H9 (cell line): ENCODE measurements at regions not wholly inside any gene's neighbourhood (a gene's known extent, or its start where the extent isn't known, plus 50 kb on each side); places are given as distances from the start of the nearest gene placed in this dataset.

Experiments
- DNase-seq: peaks from one replicate; pipeline ENCODE4 v3.0.0-alpha.2; 2017
- H2AFZ ChIP-seq: one replicate; pipeline ENCODE4 v1.6.1; 2013; ENCODE audit warnings: mild to moderate bottlenecking, low read length, control low read depth, moderate library complexity
- H2AK5ac ChIP-seq: 2 replicates; pipeline ENCODE4 v1.6.1; 2013; ENCODE audit warnings: low read length, control low read depth, mixed read lengths; ENCODE audit not compliant: insufficient read length
- H2BK120ac ChIP-seq: one replicate; pipeline ENCODE4 v1.6.1; 2013; ENCODE audit warnings: low read depth, mild to moderate bottlenecking, low read length, control low read depth, inconsistent platforms; ENCODE audit not compliant: poor library complexity, severe bottlenecking
- H2BK12ac ChIP-seq: 2 replicates; pipeline ENCODE4 v1.6.1; 2013; ENCODE audit warnings: low read length, control low read depth, mixed read lengths, low read depth; ENCODE audit not compliant: insufficient read length
- H2BK15ac ChIP-seq: 2 replicates; pipeline ENCODE4 v1.6.1; 2013; ENCODE audit warnings: low read depth, low read length, control low read depth
- H2BK20ac ChIP-seq: one replicate; pipeline ENCODE4 v1.6.1; 2013; ENCODE audit warnings: low read depth, mild to moderate bottlenecking, low read length, control low read depth, inconsistent platforms; ENCODE audit not compliant: poor library complexity, severe bottlenecking
- H2BK5ac ChIP-seq: 2 replicates; pipeline ENCODE4 v1.6.1; 2013; ENCODE audit warnings: low read length, control low read depth, mixed read lengths; ENCODE audit not compliant: insufficient read length
- H3K14ac ChIP-seq: 2 replicates; pipeline ENCODE4 v1.6.1; 2013; ENCODE audit warnings: low read length, control low read depth; ENCODE audit not compliant: insufficient read depth
- H3K18ac ChIP-seq: 2 replicates; pipeline ENCODE4 v1.6.1; 2013; ENCODE audit warnings: low read depth, mild to moderate bottlenecking, mixed read lengths, low read length, control low read depth; ENCODE audit not compliant: insufficient read length
- H3K23ac ChIP-seq: 2 replicates; pipeline ENCODE4 v1.6.1; 2013; ENCODE audit warnings: low read length, control low read depth, mixed read lengths, low read depth; ENCODE audit not compliant: insufficient read length
- H3K23me2 ChIP-seq: 2 replicates; pipeline ENCODE4 v1.6.1; 2013; ENCODE audit warnings: low read depth, mild to moderate bottlenecking, mixed read lengths, low read length, control low read depth; ENCODE audit not compliant: insufficient read length, poor library complexity, severe bottlenecking
- H3K27ac ChIP-seq: 2 replicates; pipeline ENCODE4 v1.5.1; 2013; ENCODE audit warnings: low read length, control low read depth, mixed read lengths, low read depth; ENCODE audit not compliant: insufficient read length
- H3K27me3 ChIP-seq: 2 replicates; pipeline ENCODE4 v1.6.1; 2013; ENCODE audit warnings: low read length, control low read depth, inconsistent platforms; ENCODE audit not compliant: insufficient read depth
- H3K4ac ChIP-seq: 2 replicates; pipeline ENCODE4 v1.6.1; 2013; ENCODE audit warnings: low read depth, mild to moderate bottlenecking, control low read depth, inconsistent platforms, low read length, moderate library complexity
- H3K4me1 ChIP-seq: 2 replicates; pipeline ENCODE4 v1.6.1; 2013; ENCODE audit warnings: low read length, control low read depth, inconsistent platforms; ENCODE audit not compliant: insufficient read depth
- H3K4me2 ChIP-seq: 2 replicates; pipeline ENCODE4 v1.6.1; 2013; ENCODE audit warnings: low read length, control low read depth, mixed read lengths; ENCODE audit not compliant: insufficient read length, insufficient read depth
- H3K56ac ChIP-seq: 2 replicates; pipeline ENCODE4 v1.6.1; 2013; ENCODE audit warnings: low read depth, mild to moderate bottlenecking, mixed read lengths, low read length, control low read depth; ENCODE audit not compliant: insufficient read length
- H3K79me1 ChIP-seq: 2 replicates; pipeline ENCODE4 v1.6.1; 2013; ENCODE audit warnings: low read depth, mild to moderate bottlenecking, moderate library complexity, low read length, control low read depth, inconsistent platforms; ENCODE audit not compliant: insufficient read depth, poor library complexity, severe bottlenecking
- H3K79me2 ChIP-seq: 2 replicates; pipeline ENCODE4 v1.6.1; 2013; ENCODE audit warnings: low read length, control low read depth, inconsistent platforms; ENCODE audit not compliant: insufficient read depth
- H3K9ac ChIP-seq: 2 replicates; pipeline ENCODE4 v1.6.1; 2013; ENCODE audit warnings: low read length, control low read depth, mixed read lengths; ENCODE audit not compliant: insufficient read length; ENCODE audit errors: extremely low read depth
- H3K9me3 ChIP-seq: one replicate; pipeline ENCODE4 v1.6.1; 2013; ENCODE audit warnings: low read depth, low read length, inconsistent platforms; ENCODE audit not compliant: control insufficient read depth
- H3T11ph ChIP-seq: one replicate; pipeline ENCODE4 v1.6.1; 2013; ENCODE audit warnings: mild to moderate bottlenecking, low read length, control low read depth, inconsistent platforms
- H4K20me1 ChIP-seq: one replicate; pipeline ENCODE4 v1.6.1; 2013; ENCODE audit not compliant: control insufficient read depth, insufficient read length, insufficient read depth
- H4K5ac ChIP-seq: 2 replicates; pipeline ENCODE4 v1.6.1; 2013; ENCODE audit warnings: low read depth, mild to moderate bottlenecking, mixed read lengths, low read length, control low read depth; ENCODE audit not compliant: insufficient read length
- H4K8ac ChIP-seq: replicated peaks from 2 replicates; pipeline ENCODE4 v1.6.1; 2013; ENCODE audit warnings: low read length, control low read depth, mixed read lengths, low read depth; ENCODE audit not compliant: insufficient read length
- H4K91ac ChIP-seq: 2 replicates; pipeline ENCODE4 v1.6.1; 2013; ENCODE audit warnings: low read depth, mild to moderate bottlenecking, moderate library complexity, mixed read lengths, low read length, control low read depth; ENCODE audit not compliant: insufficient read length
- H3K27ac Mint-ChIP-seq, 3 experiments: 2 replicates in 2 of 3; 3 replicates in 1 of 3; pipeline ENCODE4 v1.8.0; 2020 to 2021; ENCODE audit warnings: mixed read lengths in 3 of 3, mild to moderate bottlenecking in 1 of 3, moderate library complexity in 1 of 3
- H3K27me3 Mint-ChIP-seq: 2 replicates; pipeline ENCODE4 v1.8.0; 2021; ENCODE audit warnings: low read depth, mild to moderate bottlenecking, moderate library complexity, mixed read lengths
- H3K36me3 Mint-ChIP-seq, 3 experiments: 2 replicates in 2 of 3; 3 replicates in 1 of 3; pipeline ENCODE4 v1.8.0; 2020 to 2021; ENCODE audit warnings: low read depth in 3 of 3, mixed read lengths in 3 of 3; ENCODE audit not compliant: insufficient read depth in 1 of 3
- H3K4me1 Mint-ChIP-seq, 2 experiments: 2 replicates each; pipeline ENCODE4 v1.8.0; 2020; ENCODE audit warnings: mixed read lengths in 2 of 2
- H3K4me3 Mint-ChIP-seq, 2 experiments: 2 replicates in 1 of 2; 3 replicates in 1 of 2; pipeline ENCODE4 v1.8.0; 2020 to 2021; ENCODE audit warnings: mild to moderate bottlenecking in 2 of 2, mixed read lengths in 2 of 2, moderate library complexity in 1 of 2
- H3K9me3 Mint-ChIP-seq, 2 experiments: 2 replicates in 1 of 2; 3 replicates in 1 of 2; pipeline ENCODE4 v1.8.0; 2020; ENCODE audit warnings: mild to moderate bottlenecking in 2 of 2, mixed read lengths in 2 of 2, moderate library complexity in 1 of 2
- WGBS: extraction: QIAGEN DNeasy Blood & Tissue Kit; methylation state at CpG from one replicate; pipeline ENCODE4 v1.1.7; 2013; ENCODE audit warnings: missing lambda C conversion rate, low lambda C conversion rate, mixed read lengths; ENCODE audit not compliant: insufficient read length; ENCODE audit errors: extremely low coverage; 5-methylcytosine and 5-hydroxymethylcytosine counted together
- TF ChIP-seq, protein P1 (sequence below): fragments of 200-600 bp; sonication (generic); conservative IDR thresholded peaks from 3 replicates; pipeline ENCODE4 v1.8.0; 2021; ENCODE audit warnings: antibody characterized with exemption, mild to moderate bottlenecking

DNA sequence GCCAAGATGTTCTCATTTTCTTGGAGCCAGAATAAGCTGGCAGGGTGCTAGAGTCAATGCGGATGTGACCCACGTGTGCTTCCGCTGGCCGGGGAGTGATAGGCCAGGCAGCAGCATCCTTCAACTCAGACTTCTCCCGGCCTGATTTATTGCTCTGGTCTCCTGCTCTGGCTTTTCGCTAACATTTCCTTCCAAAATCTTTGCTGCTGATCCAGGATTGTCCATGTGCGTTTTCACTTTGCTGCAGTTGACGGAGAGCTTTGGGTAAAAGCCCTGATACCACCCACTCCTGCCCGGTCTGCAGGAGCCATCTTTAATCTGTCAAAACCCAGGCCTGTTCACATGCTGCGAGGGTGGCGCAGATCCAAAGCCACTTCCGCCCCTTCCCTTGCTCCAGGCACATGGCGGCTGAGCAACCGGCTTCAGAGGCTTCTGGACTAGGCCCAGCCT, 106.8 kb downstream of the CYP26A1 start:
- peaks cover 7% of the 10 kb centered on the region for H3K27me3 Mint-ChIP-seq
- Histone ChIP-seq H3K18ac (no peak overlapping the region), H2AK5ac (no peak overlapping the region), H3K9me3 (no peaks in the 10 kb centered on the region), H4K8ac (no peak overlapping the region), H4K20me1 (no peaks in the 10 kb centered on the region), H3K23ac (no peak overlapping the region), H3K27ac (no peak overlapping the region), H3K27me3 (no peaks in the 10 kb centered on the region), H3T11ph (no peak overlapping the region), H3K9ac (no peak overlapping the region), H3K4me2 (no peak overlapping the region), H3K79me2 (no peaks in the 10 kb centered on the region), H4K91ac (no peak overlapping the region), H3K23me2 (no peaks in the 10 kb centered on the region), H3K14ac (no peak overlapping the region), H3K79me1 (no peaks in the 10 kb centered on the region), H3K56ac (no peak overlapping the region), H2BK15ac (no peak overlapping the region), H2AFZ (no peak overlapping the region), H3K4ac (no peak overlapping the region), H2BK12ac (no peak overlapping the region), H2BK20ac (no peak overlapping the region), H3K4me1 (no peaks in the 10 kb centered on the region), H2BK5ac (no peak overlapping the region), H2BK120ac (no peak overlapping the region), H4K5ac (no peak overlapping the region)
- no CpG with 5 or more reads among the region's 14 CpGs for WGBS
- no peak overlapping the region for H3K4me3 Mint-ChIP-seq
- DNase-seq: no peak
- TF ChIP-seq, protein P1, sequence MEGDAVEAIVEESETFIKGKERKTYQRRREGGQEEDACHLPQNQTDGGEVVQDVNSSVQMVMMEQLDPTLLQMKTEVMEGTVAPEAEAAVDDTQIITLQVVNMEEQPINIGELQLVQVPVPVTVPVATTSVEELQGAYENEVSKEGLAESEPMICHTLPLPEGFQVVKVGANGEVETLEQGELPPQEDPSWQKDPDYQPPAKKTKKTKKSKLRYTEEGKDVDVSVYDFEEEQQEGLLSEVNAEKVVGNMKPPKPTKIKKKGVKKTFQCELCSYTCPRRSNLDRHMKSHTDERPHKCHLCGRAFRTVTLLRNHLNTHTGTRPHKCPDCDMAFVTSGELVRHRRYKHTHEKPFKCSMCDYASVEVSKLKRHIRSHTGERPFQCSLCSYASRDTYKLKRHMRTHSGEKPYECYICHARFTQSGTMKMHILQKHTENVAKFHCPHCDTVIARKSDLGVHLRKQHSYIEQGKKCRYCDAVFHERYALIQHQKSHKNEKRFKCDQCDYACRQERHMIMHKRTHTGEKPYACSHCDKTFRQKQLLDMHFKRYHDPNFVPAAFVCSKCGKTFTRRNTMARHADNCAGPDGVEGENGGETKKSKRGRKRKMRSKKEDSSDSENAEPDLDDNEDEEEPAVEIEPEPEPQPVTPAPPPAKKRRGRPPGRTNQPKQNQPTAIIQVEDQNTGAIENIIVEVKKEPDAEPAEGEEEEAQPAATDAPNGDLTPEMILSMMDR: no peak
- H3K27ac Mint-ChIP-seq: no peak overlapping the region
- no peaks in the 10 kb centered on the region for H3K9me3 Mint-ChIP-seq
- H3K36me3 Mint-ChIP-seq: no peaks in the 10 kb centered on the region; a peak in 1 of 7 replicates
- H3K4me1 Mint-ChIP-seq: peaks cover 12% of the 10 kb centered on the region in 2 experiments
